ENCODE measurements at regions not wholly inside any gene's neighbourhood (a gene's known extent, or its start where the extent isn't known, plus 50 kb on each side); places are given as distances from the start of the nearest gene placed in this dataset.
"Not testable (repeated sequence)": the region's sequence is repeated elsewhere in the genome, so short reads cannot be mapped to it uniquely, and the experiment has no call there.

DNA sequence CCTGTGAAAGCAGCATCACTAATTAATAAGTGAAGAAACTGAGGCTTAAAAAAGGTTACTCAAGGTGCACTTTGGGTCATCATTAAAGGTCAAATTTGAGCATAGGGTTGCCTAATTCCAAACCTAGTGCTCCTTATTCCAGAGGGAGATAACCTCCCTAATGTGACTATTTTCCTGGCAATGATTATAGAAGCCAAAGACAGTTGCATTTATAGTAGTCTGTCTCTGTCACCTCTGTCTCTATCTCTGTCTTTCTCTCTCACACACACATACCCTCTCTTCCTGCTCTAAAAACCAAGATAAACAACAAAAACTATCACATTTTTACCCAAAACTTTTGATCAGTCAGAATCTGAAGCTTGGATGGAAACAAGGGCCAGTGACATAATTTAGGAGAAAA is 172.0 kb upstream of the LMCD1 start:
- H3K9me3 Mint-ChIP-seq (ENCODE audit: insufficient read depth) = no peaks in the 10 kb centered on the region
- DNase-seq (no peak), ATAC-seq (no peak)
- H3K4me3 Mint-ChIP-seq = no peak overlapping the region
- CTCF ChIA-PET = interaction anchor here (1.2 kb wide), 1 partner anchor 87 kb away, joined by 3 read pairs; no protein-coding TSS in a partner anchor
- no peaks in the 10 kb centered on the region for H3K36me3 Mint-ChIP-seq (ENCODE audit: low read depth)
- no peaks in the 10 kb centered on the region for H3K27me3 Mint-ChIP-seq (ENCODE audit: low read depth)
- H3K4me1 Mint-ChIP-seq (ENCODE audit: low read depth) = no peaks in the 10 kb centered on the region
- no peak overlapping the region for H3K27ac Mint-ChIP-seq
- POLR2A ChIA-PET = no interaction called here

DNA sequence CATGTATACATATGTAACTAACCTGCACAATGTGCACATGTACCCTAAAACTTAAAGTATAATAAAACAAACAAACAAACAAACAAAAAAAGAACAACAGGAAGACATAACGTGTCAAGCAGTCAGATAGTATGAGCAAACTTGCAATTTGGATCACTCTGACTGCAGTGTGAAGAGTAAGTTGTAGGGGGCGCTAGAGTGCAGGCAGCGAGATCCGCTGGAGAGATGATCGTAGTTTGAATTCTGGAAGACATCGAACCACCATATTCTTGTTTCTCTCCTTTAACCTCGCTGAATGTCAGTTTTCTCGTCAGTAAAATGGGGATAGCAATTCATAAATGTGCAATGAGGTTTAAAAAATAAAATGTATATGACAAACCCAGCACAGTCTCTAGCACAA is 165.2 kb upstream of the LMCD1 start:
- Mint-ChIP-seq H3K4me1 (ENCODE audit: low read depth) (no peaks in the 10 kb centered on the region), H3K4me3 (no peak overlapping the region), H3K9me3 (ENCODE audit: insufficient read depth) (no peaks in the 10 kb centered on the region), H3K27ac (no peak overlapping the region), H3K36me3 (ENCODE audit: low read depth) (no peaks in the 10 kb centered on the region), H3K27me3 (ENCODE audit: low read depth) (no peaks in the 10 kb centered on the region)
- no peak for ATAC-seq
- POLR2A ChIA-PET = no interaction called here
- DNase-seq = no peak
- CTCF ChIA-PET = no interaction called here

DNA sequence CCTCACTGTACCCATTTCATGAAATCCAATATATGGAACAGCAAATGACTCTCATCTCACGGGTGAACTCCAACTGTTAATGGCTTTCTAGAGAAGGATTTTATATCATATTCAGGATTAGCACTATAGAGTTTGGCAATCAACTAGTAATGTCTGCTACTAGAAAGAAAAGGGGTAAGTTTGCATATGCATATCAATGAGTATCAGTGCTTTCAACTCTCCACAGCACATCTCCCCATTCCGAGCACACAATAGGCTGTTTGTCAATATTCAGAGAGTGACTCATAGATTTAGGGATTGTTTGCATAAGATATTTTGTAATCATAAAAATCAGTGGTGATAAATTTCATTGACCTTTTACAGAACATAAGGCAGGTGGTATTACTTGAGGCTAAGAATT is 163.2 kb upstream of the LMCD1 start:
- ATAC-seq (no peak), DNase-seq (no peak)
- Mint-ChIP-seq H3K4me3 (no peak overlapping the region), H3K36me3 (ENCODE audit: low read depth) (no peaks in the 10 kb centered on the region), H3K27me3 (ENCODE audit: low read depth) (no peaks in the 10 kb centered on the region), H3K27ac (no peak overlapping the region), H3K4me1 (ENCODE audit: low read depth) (no peaks in the 10 kb centered on the region), H3K9me3 (ENCODE audit: insufficient read depth) (peaks cover 4% of the 10 kb centered on the region)
- ChIA-PET POLR2A (no interaction called here), CTCF (interaction anchor here (1.5 kb wide), 1 partner anchor 78 kb away, joined by 5 read pairs; no protein-coding TSS in a partner anchor)

DNA sequence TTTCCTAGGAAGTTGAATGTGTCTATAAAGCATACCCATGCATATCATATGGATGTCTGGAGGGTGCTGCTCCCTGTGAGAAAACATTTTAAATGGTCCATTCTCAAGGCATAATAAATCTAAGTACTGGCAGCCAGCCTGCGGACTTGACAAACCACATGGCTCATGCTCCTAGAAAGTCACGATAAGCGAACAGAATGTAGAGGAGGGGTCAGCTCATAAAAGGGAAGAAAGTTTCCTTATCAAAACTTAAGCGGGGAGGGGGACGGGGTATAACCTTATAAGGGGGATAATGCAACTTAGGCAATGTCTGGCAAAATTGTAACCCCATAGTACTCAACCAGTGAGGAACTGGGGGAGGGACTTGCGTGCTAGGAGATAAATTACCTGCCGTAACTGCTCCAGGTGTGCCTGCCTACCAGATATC is 159.8 kb upstream of the LMCD1 start:
- no peak for DNase-seq
- Mint-ChIP-seq H3K4me3 (no peak overlapping the region), H3K9me3 (ENCODE audit: insufficient read depth) (peaks cover 22% of the 10 kb centered on the region), H3K36me3 (ENCODE audit: low read depth) (no peaks in the 10 kb centered on the region), H3K4me1 (ENCODE audit: low read depth) (no peaks in the 10 kb centered on the region), H3K27ac (no peak overlapping the region), H3K27me3 (ENCODE audit: low read depth) (no peaks in the 10 kb centered on the region)
- ATAC-seq = no peak
- POLR2A ChIA-PET = no interaction called here
- CTCF ChIA-PET = interaction anchor here (1.0 to 1.4 kb wide), 2 partner anchors 15 to 31 kb away, joined by 3 to 5 read pairs; no protein-coding TSS in a partner anchor

DNA sequence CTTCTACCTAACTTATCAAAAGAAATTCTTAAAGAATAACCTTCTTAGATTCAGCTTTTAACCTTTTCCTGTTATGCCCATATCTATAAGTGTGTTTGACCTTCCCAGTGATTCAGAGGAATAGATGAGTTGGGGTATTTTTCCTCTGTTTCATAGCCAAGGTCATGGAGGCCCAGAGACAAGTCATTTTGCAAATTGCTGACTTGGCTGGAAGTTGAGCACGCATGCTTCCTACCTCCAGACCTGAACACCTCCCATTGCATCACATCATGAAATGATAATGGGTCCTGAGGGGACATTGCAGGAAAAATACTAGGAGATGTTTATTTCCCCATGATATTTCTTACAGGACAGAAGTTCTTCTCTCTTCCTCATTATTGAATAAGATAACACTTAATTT is 158.6 kb upstream of the LMCD1 start:
- no peak for ATAC-seq
- H3K9me3 Mint-ChIP-seq (ENCODE audit: insufficient read depth) = peaks cover 25% of the 10 kb centered on the region
- POLR2A ChIA-PET = no interaction called here

DNA sequence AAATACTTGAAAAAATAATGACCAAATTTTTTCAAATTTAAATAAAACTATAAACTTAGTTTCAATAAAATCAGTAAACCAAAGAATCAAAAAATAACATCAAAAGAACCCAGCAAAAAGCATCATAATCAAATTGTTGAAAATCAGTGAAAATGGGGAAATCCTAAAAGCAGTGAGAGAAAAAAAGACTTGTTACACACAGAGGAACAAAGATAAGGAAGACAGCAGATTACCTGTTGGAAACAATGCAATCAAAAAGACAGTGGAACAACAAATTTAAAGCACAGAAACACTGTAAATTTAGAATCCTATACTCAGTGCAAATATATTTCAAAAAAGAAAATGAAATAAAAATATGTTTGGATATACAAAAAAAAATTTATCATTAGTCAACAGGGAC is 156.2 kb upstream of the LMCD1 start:
- Mint-ChIP-seq H3K36me3 (ENCODE audit: low read depth) (no peaks in the 10 kb centered on the region), H3K27ac (no peak overlapping the region), H3K4me3 (no peak overlapping the region)

More for the DNA sequence above, 158.6 kb upstream of the LMCD1 start:
- CTCF ChIA-PET = interaction anchor here (0.8 to 1.4 kb wide), 5 partner anchors 14 to 74 kb away, joined by 3 to 5 read pairs (median 3); no protein-coding TSS in a partner anchor
- no peak overlapping the region for H3K4me3 Mint-ChIP-seq
- no peaks in the 10 kb centered on the region for H3K36me3 Mint-ChIP-seq (ENCODE audit: low read depth)
- H3K4me1 Mint-ChIP-seq (ENCODE audit: low read depth) = no peaks in the 10 kb centered on the region
- no peak for DNase-seq
- no peak overlapping the region for H3K27ac Mint-ChIP-seq
- H3K27me3 Mint-ChIP-seq (ENCODE audit: low read depth) = no peaks in the 10 kb centered on the region

DNA sequence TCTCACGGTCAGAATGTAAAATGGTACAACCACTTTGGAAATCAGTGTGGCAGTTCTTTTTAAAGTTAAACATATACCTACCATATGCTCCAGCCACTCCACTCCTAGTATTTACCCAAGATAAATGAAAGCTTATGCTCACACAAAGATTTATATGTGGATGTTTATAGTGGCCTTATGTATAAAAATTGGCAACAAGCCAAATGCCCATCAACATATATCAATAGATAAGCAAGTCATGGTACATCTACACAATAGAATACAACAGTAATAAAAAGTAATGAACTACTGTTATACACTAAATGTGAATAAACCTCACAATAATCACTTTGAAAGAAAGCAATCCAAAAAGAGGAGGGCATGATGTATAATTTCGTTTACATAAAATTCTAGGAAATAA is 153.5 kb upstream of the LMCD1 start:
- POLR2A ChIA-PET = no interaction called here
- DNase-seq (no peak), ATAC-seq (no peak)
- H3K36me3 Mint-ChIP-seq (ENCODE audit: low read depth) = no peaks in the 10 kb centered on the region
- no peaks in the 10 kb centered on the region for H3K4me1 Mint-ChIP-seq (ENCODE audit: low read depth)
- no peaks in the 10 kb centered on the region for H3K27me3 Mint-ChIP-seq (ENCODE audit: low read depth)
- no peak overlapping the region for H3K4me3 Mint-ChIP-seq
- H3K27ac Mint-ChIP-seq = no peak overlapping the region
- CTCF ChIA-PET = no interaction called here
- H3K9me3 Mint-ChIP-seq (ENCODE audit: insufficient read depth) = peaks cover 21% of the 10 kb centered on the region

More for the DNA sequence above, 156.2 kb upstream of the LMCD1 start:
- DNase-seq = no peak
- Mint-ChIP-seq H3K9me3 (ENCODE audit: insufficient read depth) (peaks cover 25% of the 10 kb centered on the region), H3K4me1 (ENCODE audit: low read depth) (no peaks in the 10 kb centered on the region), H3K27me3 (ENCODE audit: low read depth) (no peaks in the 10 kb centered on the region)
- no peak for ATAC-seq
- CTCF ChIA-PET = no interaction called here
- POLR2A ChIA-PET = no interaction called here

DNA sequence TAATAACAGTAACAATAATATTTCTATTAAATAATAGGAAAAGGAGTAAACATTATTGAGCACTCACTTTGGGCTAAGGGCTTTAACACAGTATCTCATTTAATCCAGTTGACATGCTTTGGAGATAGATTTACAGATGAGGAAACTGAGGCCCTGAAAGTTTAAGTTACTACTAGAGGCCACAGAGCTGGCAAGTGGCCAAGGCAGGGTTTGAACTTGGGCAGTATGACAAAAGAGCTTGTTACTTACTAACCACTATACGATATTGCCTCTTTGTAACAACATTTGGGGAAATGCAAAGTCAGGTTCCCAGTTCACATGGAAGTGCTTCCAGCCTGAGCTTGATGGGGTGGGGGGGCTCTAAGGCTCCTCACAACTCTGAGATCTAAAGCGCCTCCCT is 149.1 kb upstream of the LMCD1 start:
- Mint-ChIP-seq H3K4me1 (ENCODE audit: low read depth) (peaks cover 20% of the 10 kb centered on the region), H3K4me3 (no peak overlapping the region), H3K27me3 (ENCODE audit: low read depth) (no peaks in the 10 kb centered on the region), H3K9me3 (ENCODE audit: insufficient read depth) (peaks cover 2% of the 10 kb centered on the region), H3K27ac (no peak overlapping the region), H3K36me3 (ENCODE audit: low read depth) (peaks cover 11% of the 10 kb centered on the region)
- ATAC-seq = no peak
- ChIA-PET POLR2A (no interaction called here), CTCF (interaction anchor here (2.1 kb wide), 1 partner anchor 65 kb away, joined by 5 read pairs; no protein-coding TSS in a partner anchor)
- DNase-seq = no peak

DNA sequence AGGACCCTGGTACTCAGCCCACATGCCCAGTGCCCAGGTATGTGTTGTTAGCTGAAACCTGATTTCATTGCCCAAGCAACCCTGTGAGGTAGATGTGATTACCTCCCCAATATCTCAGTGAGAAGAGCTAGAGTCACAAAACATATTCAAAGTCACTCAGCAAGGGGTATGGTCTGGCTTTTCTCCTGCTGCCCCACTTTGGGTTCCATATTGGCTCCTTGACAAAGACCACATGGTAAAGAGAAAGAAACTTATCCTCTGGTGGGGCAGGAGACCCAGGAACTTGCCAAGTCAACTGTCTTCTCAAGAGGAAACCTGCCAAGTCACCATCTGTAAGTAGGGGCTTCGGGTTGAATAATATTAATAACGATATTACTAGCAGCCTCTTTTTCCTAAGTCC is 148.3 kb upstream of the LMCD1 start:
- Mint-ChIP-seq H3K4me3 (no peak overlapping the region), H3K36me3 (ENCODE audit: low read depth) (peaks cover 19% of the 10 kb centered on the region), H3K27me3 (ENCODE audit: low read depth) (no peaks in the 10 kb centered on the region), H3K27ac (no peak overlapping the region), H3K9me3 (ENCODE audit: insufficient read depth) (peaks cover 9% of the 10 kb centered on the region), H3K4me1 (ENCODE audit: low read depth) (peaks cover 25% of the 10 kb centered on the region)
- no peak for DNase-seq
- ChIA-PET POLR2A (no interaction called here), CTCF (interaction anchor here (2.1 kb wide), 1 partner anchor 64 kb away, joined by 5 read pairs; no protein-coding TSS in a partner anchor)
- ATAC-seq = no peak

DNA sequence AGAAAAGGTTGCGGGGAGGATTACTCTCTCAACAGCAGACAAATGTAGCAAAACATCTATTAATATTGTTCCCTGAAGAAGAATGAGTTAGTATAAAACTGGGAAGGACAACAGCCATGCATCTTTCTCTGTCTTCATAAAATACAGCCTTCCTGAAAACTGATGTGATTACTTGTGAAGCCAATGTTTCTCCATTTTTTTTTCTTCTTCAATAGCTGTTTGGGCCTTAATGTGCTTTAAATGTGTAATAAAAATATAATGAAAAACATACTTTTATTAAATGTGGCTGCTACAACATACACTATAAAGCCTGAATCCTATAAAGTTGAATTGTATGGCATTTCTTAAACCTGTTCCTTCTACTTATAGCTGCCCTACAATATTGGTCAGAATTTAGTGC is 146.3 kb upstream of the LMCD1 start:
- H3K9me3 Mint-ChIP-seq (ENCODE audit: insufficient read depth) = peaks cover 27% of the 10 kb centered on the region
- peak overlapping the region; percentile 1 for H3K27ac Mint-ChIP-seq
- H3K27me3 Mint-ChIP-seq (ENCODE audit: low read depth) = no peaks in the 10 kb centered on the region
- H3K36me3 Mint-ChIP-seq (ENCODE audit: low read depth) = peaks cover 29% of the 10 kb centered on the region
- no peak overlapping the region for H3K4me3 Mint-ChIP-seq
- DNase-seq (no peak), ATAC-seq (no peak)
- CTCF ChIA-PET = interaction anchor here (2.7 kb wide), 1 partner anchor 31 kb away, joined by 11 read pairs; no protein-coding TSS in a partner anchor
- POLR2A ChIA-PET = no interaction called here
- peaks cover 25% of the 10 kb centered on the region for H3K4me1 Mint-ChIP-seq (ENCODE audit: low read depth)

DNA sequence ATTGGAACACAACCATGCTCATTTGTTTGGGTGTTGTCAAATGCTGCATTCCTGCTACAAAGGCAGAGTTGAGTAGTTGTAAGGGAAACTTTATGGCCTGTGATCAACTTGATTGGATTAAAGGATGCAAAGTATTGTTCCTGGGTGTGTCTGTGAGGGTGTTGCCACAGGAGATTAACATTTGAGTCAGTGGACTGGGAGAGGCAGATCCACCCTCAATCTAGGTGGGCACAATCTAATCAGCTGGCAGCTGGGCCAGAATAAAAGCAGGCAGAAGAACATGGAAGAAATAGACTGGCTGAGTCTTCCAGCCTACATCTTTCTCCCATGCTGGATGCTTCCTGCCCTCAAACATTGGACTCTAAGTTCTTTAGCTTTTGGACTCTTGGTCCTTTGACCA is 145.6 kb upstream of the LMCD1 start:
- H3K4me1 Mint-ChIP-seq (ENCODE audit: low read depth) = peaks cover 25% of the 10 kb centered on the region
- ATAC-seq; POLR2A ChIA-PET; DNase-seq; H3K27me3 Mint-ChIP-seq (ENCODE audit: low read depth); H3K4me3 Mint-ChIP-seq: not testable (repeated sequence)
- H3K9me3 Mint-ChIP-seq (ENCODE audit: insufficient read depth) = peaks cover 35% of the 10 kb centered on the region
- H3K27ac Mint-ChIP-seq = peak overlapping the region; percentile 73
- peaks cover 31% of the 10 kb centered on the region for H3K36me3 Mint-ChIP-seq (ENCODE audit: low read depth)
- CTCF ChIA-PET = interaction anchor here (1.6 to 2.7 kb wide), 2 partner anchors 13 to 31 kb away, joined by 5 to 11 read pairs; no protein-coding TSS in a partner anchor

DNA sequence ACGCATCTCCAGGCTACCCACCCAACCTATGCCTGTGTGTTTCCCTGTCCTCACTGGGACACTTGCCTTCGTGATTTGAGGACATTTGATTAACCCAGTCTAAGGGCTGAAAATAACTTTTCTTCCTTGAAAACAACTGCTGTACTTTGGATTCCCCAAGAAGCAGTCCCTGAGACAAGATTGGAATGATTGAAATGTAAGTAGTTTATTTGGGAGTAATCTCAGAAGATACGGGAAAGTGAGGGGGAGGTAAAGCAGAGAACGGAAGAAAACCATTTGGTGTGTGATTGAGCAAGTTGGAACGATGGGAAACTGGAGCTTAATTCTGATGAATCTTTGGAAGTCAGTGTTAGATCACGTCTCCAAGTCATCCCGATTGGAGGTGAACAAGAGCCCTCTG is 143.8 kb upstream of the LMCD1 start:
- POLR2A ChIA-PET = no interaction called here
- H3K36me3 Mint-ChIP-seq (ENCODE audit: low read depth) = peaks cover 31% of the 10 kb centered on the region
- H3K4me3 Mint-ChIP-seq = no peak overlapping the region
- H3K4me1 Mint-ChIP-seq (ENCODE audit: low read depth) = peaks cover 25% of the 10 kb centered on the region
- CTCF ChIA-PET = interaction anchor here (1.6 kb wide), 1 partner anchor 59 kb away, joined by 4 read pairs; no protein-coding TSS in a partner anchor
- peak overlapping the region; percentile 73 for H3K27ac Mint-ChIP-seq
- H3K9me3 Mint-ChIP-seq (ENCODE audit: insufficient read depth) = peaks cover 38% of the 10 kb centered on the region
- DNase-seq = no peak
- no peaks in the 10 kb centered on the region for H3K27me3 Mint-ChIP-seq (ENCODE audit: low read depth)
- no peak for ATAC-seq

DNA sequence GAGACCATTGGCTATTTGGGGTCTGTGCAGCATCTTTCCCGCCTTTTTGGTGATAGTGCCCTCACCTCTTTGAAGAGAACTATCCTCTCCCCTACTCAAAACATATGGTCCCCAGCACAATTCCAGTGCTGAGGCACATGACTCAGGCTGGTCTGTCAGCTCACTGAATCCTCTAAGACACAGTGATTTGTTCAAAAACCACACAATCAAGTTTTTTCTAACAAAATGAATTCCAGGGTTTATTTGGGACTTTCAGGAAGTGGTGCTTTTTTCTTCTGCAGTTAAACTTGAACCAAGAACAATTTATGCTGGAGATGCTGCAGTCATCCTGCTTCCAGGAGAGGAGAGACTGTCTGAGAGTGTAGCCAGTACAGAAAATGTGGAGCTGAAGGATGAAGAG is 142.5 kb upstream of the LMCD1 start:
- DNase-seq (no peak), ATAC-seq (no peak)
- peaks cover 25% of the 10 kb centered on the region for H3K4me1 Mint-ChIP-seq (ENCODE audit: low read depth)
- peak overlapping the region; percentile 12 for H3K27ac Mint-ChIP-seq
- peaks cover 2% of the 10 kb centered on the region for H3K27me3 Mint-ChIP-seq (ENCODE audit: low read depth)
- peaks cover 31% of the 10 kb centered on the region for H3K36me3 Mint-ChIP-seq (ENCODE audit: low read depth)
- peaks cover 38% of the 10 kb centered on the region for H3K9me3 Mint-ChIP-seq (ENCODE audit: insufficient read depth)
- POLR2A ChIA-PET = no interaction called here
- H3K4me3 Mint-ChIP-seq = no peak overlapping the region
- CTCF ChIA-PET = interaction anchor here (1.4 to 1.6 kb wide), 2 partner anchors 10 to 58 kb away, joined by 3 to 4 read pairs; no protein-coding TSS in a partner anchor

Data from activated CD8-positive, alpha-beta T cell treated with anti-CD3 and anti-CD28 coated beads, Interleukin-2, amount 10 ng/mL, durations not matched to agents 7 days and 5 days (primary cell).